HG03439 (cell line): ENCODE measurements at regions not wholly inside any gene's neighbourhood (a gene's known extent, or its start where the extent isn't known, plus 50 kb on each side); places are given as distances from the start of the nearest gene placed in this dataset.

Source experiments
- ATAC-seq: cut with Tn5 transposase; IDR thresholded peaks from one replicate; pipeline ENCODE4 v1.9.1; 2021; ENCODE audit warnings: mild to moderate bottlenecking, moderate library complexity; ENCODE audit not compliant: unreplicated experiment

GRCh38 chr3:104635872-104636580 is 730.7 kb upstream of the ALCAM start:
- ATAC-seq = no peak

- ATAC-seq = no peak
Measured at GRCh38 chr3:104642827-104643226, 723.9 kb upstream of the ALCAM start.

GRCh38 chr3:104646196-104646595 is 720.5 kb upstream of the ALCAM start:
- no peak for ATAC-seq

- no peak for ATAC-seq
Measured at GRCh38 chr3:104648823-104649222, 717.9 kb upstream of the ALCAM start.

GRCh38 chr3:104669083-104669482 is 697.6 kb upstream of the ALCAM start:
- ATAC-seq = no peak

DNA sequence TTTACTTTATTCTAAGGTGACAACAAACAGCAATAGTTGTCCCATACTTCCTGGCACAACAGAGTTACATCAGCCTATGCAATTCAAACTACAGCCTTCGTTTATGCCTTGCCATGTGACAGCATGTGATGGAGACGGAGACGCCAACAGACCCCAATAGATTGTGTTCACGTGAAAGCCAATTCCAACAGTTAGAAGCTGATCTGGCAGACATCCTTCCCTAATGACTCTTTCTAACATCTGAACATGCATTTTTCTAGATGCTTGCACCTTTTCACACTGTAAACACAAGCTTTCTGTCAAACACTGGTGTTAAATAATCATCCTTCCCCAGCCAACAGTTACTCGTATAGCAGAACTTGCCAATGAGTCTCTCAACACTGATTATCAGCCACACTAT is 694.4 kb upstream of the ALCAM start:
- no peak for ATAC-seq

GRCh38 chr3:104673981-104674380 is 692.7 kb upstream of the ALCAM start:
- ATAC-seq = no peak

GRCh38 chr3:104676241-104676640 is 690.5 kb upstream of the ALCAM start:
- ATAC-seq = no peak

DNA sequence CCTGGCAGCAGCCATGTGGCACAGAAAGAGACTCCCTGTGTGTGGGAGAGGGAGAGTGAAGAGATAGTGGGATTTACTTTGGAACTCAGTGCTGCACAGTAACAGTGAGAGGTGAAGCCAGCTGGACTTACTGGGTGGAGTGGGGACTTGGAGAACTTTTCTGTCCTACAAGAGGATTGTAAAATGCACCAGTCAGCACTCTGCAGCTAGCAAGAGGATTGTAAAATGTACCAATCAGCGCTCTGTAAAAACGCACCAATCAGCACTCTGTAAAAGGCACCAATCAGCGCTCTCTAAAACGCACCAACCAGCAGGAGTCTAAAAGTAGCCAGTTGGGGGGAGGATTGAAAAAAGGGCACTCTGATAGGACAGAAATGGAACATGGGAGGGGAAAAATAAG is 688.8 kb upstream of the ALCAM start:
- ATAC-seq = no peak

GRCh38 chr3:104685492-104685891 is 681.2 kb upstream of the ALCAM start:
- no peak for ATAC-seq

GRCh38 chr3:104687362-104687761 is 679.3 kb upstream of the ALCAM start:
- no peak for ATAC-seq

DNA sequence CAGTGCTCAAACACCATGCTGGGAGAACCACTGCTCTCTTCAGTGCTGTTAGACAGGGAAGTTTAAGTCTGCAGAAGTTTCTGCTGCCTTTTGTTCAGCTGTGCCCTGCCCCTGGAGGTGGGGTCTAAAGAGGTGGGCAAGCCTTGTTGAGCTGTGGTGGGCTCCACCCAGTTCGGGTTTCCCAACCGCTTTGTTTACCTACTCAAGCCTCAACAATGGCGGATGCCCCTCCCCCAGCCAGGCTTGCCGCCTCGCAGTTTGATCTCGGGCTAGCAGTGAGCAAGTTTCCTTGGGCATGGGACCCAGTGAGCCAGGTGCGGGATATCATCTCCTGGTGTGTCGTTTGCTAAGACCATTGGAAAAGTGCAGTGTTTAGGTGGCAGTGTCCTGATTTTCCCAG is 670.2 kb upstream of the ALCAM start:
- no peak for ATAC-seq

GRCh38 chr3:104711406-104711805 is 655.3 kb upstream of the ALCAM start:
- ATAC-seq = no peak

GRCh38 chr3:104715972-104716371 is 650.7 kb upstream of the ALCAM start:
- ATAC-seq = no peak

DNA sequence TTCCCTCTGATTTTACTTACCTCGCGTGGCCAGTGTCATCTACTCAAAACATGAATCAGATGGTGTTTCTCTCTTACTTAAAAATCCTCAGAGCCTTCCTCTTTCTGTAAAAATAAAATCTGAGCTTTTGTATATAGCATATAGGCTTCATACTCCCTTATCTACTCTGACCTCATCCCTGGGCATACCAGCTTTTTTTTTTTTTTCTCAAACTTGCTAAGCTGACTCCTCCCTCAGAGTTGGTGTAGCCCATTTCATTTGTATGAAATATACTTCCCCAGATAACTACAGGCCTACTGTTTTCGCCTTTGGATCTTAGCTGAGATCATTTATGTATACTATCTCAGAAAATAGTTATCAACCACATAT is 648.9 kb upstream of the ALCAM start:
- no peak for ATAC-seq

DNA sequence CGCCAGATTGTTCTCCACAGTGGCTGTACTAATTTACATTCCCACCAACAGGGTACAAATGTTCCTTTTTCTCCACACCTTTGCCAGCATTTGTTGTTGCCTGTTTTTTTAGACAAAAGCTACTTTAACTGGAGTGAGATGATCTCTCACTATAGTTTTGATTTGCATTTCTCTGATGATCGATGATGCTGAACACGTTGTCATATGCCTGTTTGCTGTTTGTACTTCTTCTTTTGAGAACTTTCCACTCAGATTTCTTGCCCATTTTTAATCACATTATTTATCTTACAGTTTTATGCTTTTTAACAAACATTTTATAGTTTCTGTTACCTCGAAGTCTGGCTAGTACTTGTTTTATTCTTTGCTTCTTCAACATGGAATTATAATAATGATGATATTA is 643.7 kb upstream of the ALCAM start:
- ATAC-seq = no peak

GRCh38 chr3:104731074-104731473 is 635.6 kb upstream of the ALCAM start:
- ATAC-seq = no peak

DNA sequence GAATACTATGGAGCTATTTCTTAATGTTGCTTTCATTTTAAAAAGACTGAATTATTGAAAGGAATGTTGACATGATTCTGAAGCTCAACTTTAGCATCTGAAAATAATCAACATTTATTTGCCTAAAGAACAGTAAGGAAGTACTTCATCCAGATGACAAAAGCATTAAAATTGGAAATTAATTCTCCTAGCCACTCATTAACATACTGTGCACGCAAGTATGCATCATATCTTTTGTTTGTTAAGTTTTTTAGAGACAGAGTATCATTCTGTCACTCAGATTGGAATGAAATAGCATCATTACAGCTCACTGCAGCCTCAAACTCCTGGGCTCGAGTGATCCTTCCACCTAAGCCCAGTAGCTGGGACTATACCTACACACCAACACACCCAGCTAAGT is 632.1 kb upstream of the ALCAM start:
- no peak for ATAC-seq

- ATAC-seq = no peak
Measured at GRCh38 chr3:104735691-104736090, 631.0 kb upstream of the ALCAM start.

GRCh38 chr3:104738271-104738670 is 628.4 kb upstream of the ALCAM start:
- no peak for ATAC-seq

GRCh38 chr3:104740874-104741379 is 625.8 kb upstream of the ALCAM start:
- no peak for ATAC-seq

DNA sequence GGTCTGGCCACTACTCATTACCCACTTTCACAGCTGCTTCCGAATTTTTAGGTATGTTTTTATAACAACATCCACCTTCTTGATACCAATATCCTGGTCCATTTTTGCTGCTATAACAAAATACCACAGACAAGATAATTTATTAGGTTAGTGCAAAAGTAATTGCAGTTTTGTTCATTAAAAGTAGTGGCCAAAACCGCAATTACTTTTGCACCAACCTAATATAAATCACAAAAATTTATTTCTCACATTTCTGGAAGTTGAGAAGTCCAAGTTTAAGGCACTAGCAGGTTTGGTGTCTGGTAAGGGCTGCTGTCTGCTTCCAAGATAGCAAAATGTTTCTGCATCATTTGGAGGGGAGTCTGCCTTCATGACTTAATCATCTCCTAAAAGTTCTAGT is 624.7 kb upstream of the ALCAM start:
- no peak for ATAC-seq

DNA sequence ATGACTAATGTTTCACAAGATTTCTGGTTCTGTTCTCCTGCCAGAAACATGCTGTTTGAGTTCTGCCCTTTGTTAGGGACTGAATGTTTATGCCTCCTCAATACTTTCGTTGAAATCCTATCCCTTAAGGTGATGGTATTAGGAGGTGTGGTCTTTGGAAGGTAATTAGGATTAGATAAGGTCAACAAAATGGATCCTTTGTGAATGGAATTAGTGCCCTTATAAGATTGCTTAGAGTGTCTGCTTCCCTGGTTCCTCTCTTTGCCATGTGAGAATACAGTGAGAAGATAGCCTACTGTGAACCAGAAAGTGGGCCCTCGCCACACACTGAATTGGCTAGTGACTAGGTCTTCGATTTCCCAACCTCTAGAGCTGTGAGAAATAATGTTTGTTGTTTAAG is 621.4 kb upstream of the ALCAM start:
- ATAC-seq = no peak
